ENCODE measurements at regions not wholly inside any gene's neighbourhood (a gene's known extent, or its start where the extent isn't known, plus 50 kb on each side); places are given as distances from the start of the nearest gene placed in this dataset.

GRCh38 chr10:36634916-36635315 lies 490.5 kb upstream of the ANKRD30A start:
- Histone ChIP-seq H3K4me3 (no peak overlapping the region), H3K27me3 (no peaks in the 10 kb centered on the region), H3K4me1 (no peaks in the 10 kb centered on the region), H3K9me3 (peaks cover 0 to 12% of the 10 kb centered on the region in 2 donors), H3K36me3 (no peaks in the 10 kb centered on the region), H3K27ac (no peak overlapping the region)
- TF ChIP-seq, protein P1, sequence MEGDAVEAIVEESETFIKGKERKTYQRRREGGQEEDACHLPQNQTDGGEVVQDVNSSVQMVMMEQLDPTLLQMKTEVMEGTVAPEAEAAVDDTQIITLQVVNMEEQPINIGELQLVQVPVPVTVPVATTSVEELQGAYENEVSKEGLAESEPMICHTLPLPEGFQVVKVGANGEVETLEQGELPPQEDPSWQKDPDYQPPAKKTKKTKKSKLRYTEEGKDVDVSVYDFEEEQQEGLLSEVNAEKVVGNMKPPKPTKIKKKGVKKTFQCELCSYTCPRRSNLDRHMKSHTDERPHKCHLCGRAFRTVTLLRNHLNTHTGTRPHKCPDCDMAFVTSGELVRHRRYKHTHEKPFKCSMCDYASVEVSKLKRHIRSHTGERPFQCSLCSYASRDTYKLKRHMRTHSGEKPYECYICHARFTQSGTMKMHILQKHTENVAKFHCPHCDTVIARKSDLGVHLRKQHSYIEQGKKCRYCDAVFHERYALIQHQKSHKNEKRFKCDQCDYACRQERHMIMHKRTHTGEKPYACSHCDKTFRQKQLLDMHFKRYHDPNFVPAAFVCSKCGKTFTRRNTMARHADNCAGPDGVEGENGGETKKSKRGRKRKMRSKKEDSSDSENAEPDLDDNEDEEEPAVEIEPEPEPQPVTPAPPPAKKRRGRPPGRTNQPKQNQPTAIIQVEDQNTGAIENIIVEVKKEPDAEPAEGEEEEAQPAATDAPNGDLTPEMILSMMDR (IDR thresholded peaks at IDR 0.05): no peak
- DNase-seq: no peak
- ATAC-seq: no peak
- intact Hi-C loops (cut with DNase I): no loop called here

DNA sequence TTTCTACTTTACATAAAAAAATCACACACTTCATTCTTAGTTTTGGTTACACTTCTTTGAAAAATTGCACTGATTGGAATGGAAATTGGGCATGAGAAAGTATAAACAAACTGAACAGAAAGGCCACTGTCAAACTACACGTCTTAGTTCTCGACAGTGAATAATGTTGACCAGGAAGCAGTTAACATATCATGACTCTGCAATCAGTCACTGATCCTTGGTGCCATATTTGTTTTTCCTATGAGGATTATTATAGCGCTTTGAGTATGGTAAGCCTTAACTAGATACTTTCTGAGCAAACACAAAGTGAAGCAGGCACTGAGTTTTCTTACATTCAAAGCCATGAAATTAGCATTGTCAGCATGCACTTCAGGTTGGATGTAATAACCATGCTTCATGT lies 495.1 kb upstream of the ANKRD30A start:
- no peak overlapping the region for H3K27ac ChIP-seq
- no peaks in the 10 kb centered on the region for H3K36me3 ChIP-seq
- ATAC-seq (no peak), DNase-seq (no peak)
- H3K9me3 ChIP-seq: peaks cover 0 to 21% of the 10 kb centered on the region in 2 donors
- H3K27me3 ChIP-seq: no peaks in the 10 kb centered on the region
- TF ChIP-seq, protein P1 (IDR thresholded peaks at IDR 0.05): no peak
- intact Hi-C loops (cut with DNase I): no loop called here
- no peaks in the 10 kb centered on the region for H3K4me1 ChIP-seq
- no peak overlapping the region for H3K4me3 ChIP-seq

- ATAC-seq: no peak
- Histone ChIP-seq H3K27ac (no peak overlapping the region), H3K27me3 (no peaks in the 10 kb centered on the region), H3K4me3 (no peak overlapping the region), H3K4me1 (no peaks in the 10 kb centered on the region), H3K36me3 (no peaks in the 10 kb centered on the region), H3K9me3 (peaks cover 0 to 24% of the 10 kb centered on the region in 2 donors)
- DNase-seq: no peak
- intact Hi-C loops (cut with DNase I): no loop called here
- TF ChIP-seq, protein P1 (IDR thresholded peaks at IDR 0.05): no peak
Measured at GRCh38 chr10:36629476-36629875, 495.9 kb upstream of the ANKRD30A start.

GRCh38 chr10:36624551-36625100 lies 500.8 kb upstream of the ANKRD30A start:
- TF ChIP-seq, protein P1 (IDR thresholded peaks at IDR 0.05): no peak
- Histone ChIP-seq H3K9me3 (peaks cover 0 to 14% of the 10 kb centered on the region in 2 donors), H3K27me3 (no peaks in the 10 kb centered on the region), H3K4me1 (no peaks in the 10 kb centered on the region), H3K27ac (no peak overlapping the region), H3K4me3 (no peak overlapping the region), H3K36me3 (no peaks in the 10 kb centered on the region)
- no peak for ATAC-seq
- intact Hi-C loops (cut with DNase I): no loop called here
- DNase-seq: no peak

DNA sequence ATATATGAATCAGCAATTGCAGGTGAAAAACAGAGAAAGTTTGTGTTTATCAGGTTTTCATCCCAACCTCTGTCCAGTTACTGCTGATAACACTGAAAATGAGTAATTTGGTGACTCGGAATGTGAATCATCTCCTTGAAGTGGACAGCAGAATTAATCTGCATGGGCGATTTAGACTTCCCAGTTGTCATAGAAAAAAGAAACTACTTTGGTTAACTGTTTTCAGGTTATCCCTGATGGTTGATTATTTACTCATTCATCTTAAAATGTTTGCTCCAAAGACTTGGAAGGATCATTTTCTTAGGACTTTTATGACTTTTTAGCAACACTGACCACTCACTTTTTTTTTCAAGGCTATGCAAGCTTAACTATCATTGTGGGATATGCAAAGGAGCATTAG lies 504.1 kb upstream of the ANKRD30A start:
- Histone ChIP-seq H3K27me3 (no peaks in the 10 kb centered on the region), H3K4me1 (no peaks in the 10 kb centered on the region), H3K36me3 (no peaks in the 10 kb centered on the region), H3K9me3 (peaks cover 0 to 10% of the 10 kb centered on the region in 2 donors), H3K4me3 (no peak overlapping the region), H3K27ac (no peak overlapping the region)
- ATAC-seq: no peak
- DNase-seq: no peak
- intact Hi-C loops (cut with DNase I): no loop called here
- TF ChIP-seq, protein P1 (IDR thresholded peaks at IDR 0.05): no peak

Measured in left lung (tissue), 4 donors.